Body of pancreas (tissue), 4 donors: ENCODE measurements at regions not wholly inside any gene's neighbourhood (a gene's known extent, or its start where the extent isn't known, plus 50 kb on each side); places are given as distances from the start of the nearest gene placed in this dataset.

Source experiments
- POLR2A ChIP-seq, 3 donors: fragments of 450-650 bp; IDR thresholded peaks; one replicate each; pipeline ENCODE4 v1.6.1; 2016; ENCODE audit warnings: antibody characterized with exemption in 3 of 3, mild to moderate bottlenecking in 2 of 3
- TF ChIP-seq, protein P1 (sequence below), 7 experiments: fragments of 450-650 bp in 4 of 7; fragments of 200-600 bp in 3 of 7; sonication (generic) in 3 of 7; IDR thresholded peaks; one replicate each; pipeline ENCODE4 v1.5.1; 2016 to 2019; ENCODE audit warnings: antibody characterized with exemption in 7 of 7

DNA sequence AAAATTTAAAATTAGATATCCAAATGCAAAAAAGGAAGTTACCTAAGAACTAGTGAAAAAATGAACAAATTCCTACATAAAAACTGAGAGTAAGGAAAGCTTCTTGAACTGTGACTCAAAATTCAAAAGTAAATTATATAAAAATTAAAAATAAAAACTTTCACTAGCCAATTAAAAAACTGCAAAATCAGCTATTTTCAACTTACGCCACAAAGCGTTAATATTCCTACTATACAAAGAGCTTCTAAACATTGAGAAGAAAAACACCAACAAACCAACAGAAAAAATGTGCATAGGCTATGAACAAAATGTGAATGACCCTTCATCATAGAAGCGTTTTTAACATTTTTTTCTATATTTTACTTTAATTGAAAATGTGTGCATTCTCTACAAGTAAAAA, 445.7 kb downstream of the CDH2 start:
- TF ChIP-seq POLR2A (IDR thresholded peaks at IDR 0.05): no peak
- TF ChIP-seq, protein P1, sequence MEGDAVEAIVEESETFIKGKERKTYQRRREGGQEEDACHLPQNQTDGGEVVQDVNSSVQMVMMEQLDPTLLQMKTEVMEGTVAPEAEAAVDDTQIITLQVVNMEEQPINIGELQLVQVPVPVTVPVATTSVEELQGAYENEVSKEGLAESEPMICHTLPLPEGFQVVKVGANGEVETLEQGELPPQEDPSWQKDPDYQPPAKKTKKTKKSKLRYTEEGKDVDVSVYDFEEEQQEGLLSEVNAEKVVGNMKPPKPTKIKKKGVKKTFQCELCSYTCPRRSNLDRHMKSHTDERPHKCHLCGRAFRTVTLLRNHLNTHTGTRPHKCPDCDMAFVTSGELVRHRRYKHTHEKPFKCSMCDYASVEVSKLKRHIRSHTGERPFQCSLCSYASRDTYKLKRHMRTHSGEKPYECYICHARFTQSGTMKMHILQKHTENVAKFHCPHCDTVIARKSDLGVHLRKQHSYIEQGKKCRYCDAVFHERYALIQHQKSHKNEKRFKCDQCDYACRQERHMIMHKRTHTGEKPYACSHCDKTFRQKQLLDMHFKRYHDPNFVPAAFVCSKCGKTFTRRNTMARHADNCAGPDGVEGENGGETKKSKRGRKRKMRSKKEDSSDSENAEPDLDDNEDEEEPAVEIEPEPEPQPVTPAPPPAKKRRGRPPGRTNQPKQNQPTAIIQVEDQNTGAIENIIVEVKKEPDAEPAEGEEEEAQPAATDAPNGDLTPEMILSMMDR (IDR thresholded peaks at IDR 0.05): no peak
